ENCODE measurements at regions not wholly inside any gene's neighbourhood (a gene's known extent, or its start where the extent isn't known, plus 50 kb on each side); places are given as distances from the start of the nearest gene placed in this dataset.
A peak's percentile ranks its signal among the peaks of the same experiment; 100 is the strongest.
"Not testable (repeated sequence)": the region's sequence is repeated elsewhere in the genome, so short reads cannot be mapped to it uniquely, and the experiment has no call there.

DNA sequence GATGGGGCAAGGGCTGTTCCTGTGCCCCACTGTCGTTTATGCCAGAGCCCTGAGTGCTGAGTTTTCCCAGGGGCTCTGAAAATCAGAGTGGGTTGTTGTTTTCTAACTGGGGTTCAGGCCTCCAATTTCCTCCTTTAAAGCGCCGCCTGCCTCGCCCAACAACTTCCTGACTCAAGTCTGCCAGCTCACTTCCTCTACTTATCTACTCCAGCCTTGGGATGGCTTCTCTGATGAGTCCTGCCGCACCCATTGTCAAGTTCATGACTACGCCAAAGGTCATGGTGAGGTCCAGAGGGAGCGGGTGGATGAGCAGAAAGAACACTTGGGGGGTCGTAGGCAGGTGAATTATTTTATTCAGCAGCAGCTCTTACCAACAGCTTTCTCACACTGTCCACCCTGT lies 104.7 kb downstream of the UTP18 start:
- Histone ChIP-seq H3K27ac (ENCODE audit: poor library complexity, severe bottlenecking) (no peak overlapping the region), H3K27me3 (ENCODE audit: insufficient read depth, poor library complexity, severe bottlenecking) (no peaks in the 10 kb centered on the region), H3K4me1 (ENCODE audit: insufficient read depth, poor library complexity, severe bottlenecking) (peaks cover 13% of the 10 kb centered on the region), H3K9me3 (ENCODE audit: severe bottlenecking) (no peaks in the 10 kb centered on the region), H3K36me3 (ENCODE audit: low read depth) (no peaks in the 10 kb centered on the region), H3K4me3 (ENCODE audit: severe bottlenecking) (no peak overlapping the region)
- no peak for TF ChIP-seq CTCF (IDR thresholded peaks at IDR 0.05; ENCODE audit: poor library complexity, severe bottlenecking)
- ATAC-seq (ENCODE audit: low read depth): no peak
- DNase-seq (ENCODE audit: low spot score): no peak

DNA sequence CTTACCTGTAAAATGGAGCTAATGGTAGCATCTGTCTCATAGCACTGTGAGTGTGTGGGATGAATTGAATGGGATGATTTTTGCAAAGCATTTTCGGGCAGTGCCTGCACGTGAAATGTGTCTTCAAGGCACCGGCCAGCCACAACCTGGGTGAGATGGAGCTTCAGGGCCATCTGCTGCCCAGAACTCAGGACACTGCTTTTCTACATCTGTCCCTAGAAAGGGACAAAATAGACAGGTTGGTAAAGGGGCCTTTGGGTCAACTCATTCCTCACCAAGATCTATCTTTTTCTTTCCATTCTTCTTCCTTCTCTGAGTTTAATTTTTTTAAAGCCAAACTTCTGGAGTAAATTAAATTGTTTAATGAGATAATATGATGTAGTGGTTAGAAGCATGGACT lies 106.5 kb downstream of the UTP18 start:
- Histone ChIP-seq H3K9me3 (ENCODE audit: severe bottlenecking) (no peaks in the 10 kb centered on the region), H3K4me1 (ENCODE audit: insufficient read depth, poor library complexity, severe bottlenecking) (peaks cover 15% of the 10 kb centered on the region), H3K27me3 (ENCODE audit: insufficient read depth, poor library complexity, severe bottlenecking) (no peaks in the 10 kb centered on the region), H3K4me3 (ENCODE audit: severe bottlenecking) (no peak overlapping the region), H3K36me3 (ENCODE audit: low read depth) (no peaks in the 10 kb centered on the region), H3K27ac (ENCODE audit: poor library complexity, severe bottlenecking) (no peak overlapping the region)
- no peak for TF ChIP-seq CTCF (IDR thresholded peaks at IDR 0.05; ENCODE audit: poor library complexity, severe bottlenecking)
- no peak for DNase-seq (ENCODE audit: low spot score)
- ATAC-seq (ENCODE audit: low read depth): no peak

DNA sequence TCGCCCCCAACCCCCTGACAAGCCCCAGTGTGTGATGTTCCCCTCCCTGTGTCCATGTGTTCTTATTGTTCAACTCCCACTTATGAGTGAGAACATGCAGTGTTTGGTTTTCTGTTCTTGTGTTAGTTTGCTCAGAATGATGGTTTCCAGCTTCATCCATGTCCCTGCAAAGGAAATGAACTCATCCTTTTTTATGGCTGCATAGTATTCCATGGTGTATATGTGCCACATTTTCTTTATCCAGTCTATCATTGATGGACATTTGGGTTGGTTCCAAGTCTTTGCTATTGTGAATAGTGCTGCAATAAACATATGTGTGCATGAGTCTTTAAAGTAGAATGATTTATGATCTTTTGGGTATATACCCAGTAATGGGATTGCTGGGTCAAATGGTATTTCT lies 107.5 kb downstream of the UTP18 start:
- ATAC-seq (ENCODE audit: low read depth); H3K27ac ChIP-seq (ENCODE audit: poor library complexity, severe bottlenecking); DNase-seq (ENCODE audit: low spot score); H3K9me3 ChIP-seq (ENCODE audit: severe bottlenecking); H3K4me3 ChIP-seq (ENCODE audit: severe bottlenecking); H3K27me3 ChIP-seq (ENCODE audit: insufficient read depth, poor library complexity, severe bottlenecking); H3K36me3 ChIP-seq (ENCODE audit: low read depth): not testable (repeated sequence)
- peaks cover 12% of the 10 kb centered on the region for H3K4me1 ChIP-seq (ENCODE audit: insufficient read depth, poor library complexity, severe bottlenecking)

DNA sequence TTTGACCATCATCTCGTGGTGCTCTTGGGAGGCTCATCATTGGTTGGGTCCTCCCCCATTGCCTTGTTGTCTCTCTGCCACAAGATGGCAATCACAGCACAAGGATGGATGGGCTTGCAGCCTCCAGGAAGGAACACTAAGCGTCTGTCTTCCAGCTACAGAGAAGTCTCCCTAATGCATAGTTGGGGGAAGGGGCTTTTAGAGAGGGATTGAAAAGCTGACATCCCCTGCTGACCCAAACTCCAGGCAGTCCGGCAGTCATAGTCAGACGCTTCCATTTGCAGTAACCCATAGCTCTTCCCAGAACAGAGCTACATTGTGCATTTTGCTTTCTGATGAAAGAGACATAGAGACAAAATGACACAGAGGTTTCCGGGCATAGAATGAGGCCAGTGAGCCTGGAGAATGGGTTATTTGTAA lies 111.4 kb downstream of the UTP18 start:
- no peak overlapping the region for H3K27ac ChIP-seq (ENCODE audit: poor library complexity, severe bottlenecking)
- ATAC-seq (ENCODE audit: low read depth) (peak; percentile 78), DNase-seq (ENCODE audit: low spot score) (no peak)
- H3K4me3 ChIP-seq (ENCODE audit: severe bottlenecking): no peak overlapping the region
- no peaks in the 10 kb centered on the region for H3K27me3 ChIP-seq (ENCODE audit: insufficient read depth, poor library complexity, severe bottlenecking)
- peaks cover 5% of the 10 kb centered on the region for H3K4me1 ChIP-seq (ENCODE audit: insufficient read depth, poor library complexity, severe bottlenecking)
- no peaks in the 10 kb centered on the region for H3K36me3 ChIP-seq (ENCODE audit: low read depth)
- no peaks in the 10 kb centered on the region for H3K9me3 ChIP-seq (ENCODE audit: severe bottlenecking)
- TF ChIP-seq CTCF (IDR thresholded peaks at IDR 0.05; ENCODE audit: poor library complexity, severe bottlenecking): peak; percentile 82

GRCh38 chr17:51372345-51373004 lies 112.1 kb downstream of the UTP18 start:
- DNase-seq (ENCODE audit: low spot score): no peak
- H3K27me3 ChIP-seq (ENCODE audit: insufficient read depth, poor library complexity, severe bottlenecking): no peaks in the 10 kb centered on the region
- TF ChIP-seq CTCF (IDR thresholded peaks at IDR 0.05; ENCODE audit: poor library complexity, severe bottlenecking): no peak
- no peaks in the 10 kb centered on the region for H3K9me3 ChIP-seq (ENCODE audit: severe bottlenecking)
- ATAC-seq (ENCODE audit: low read depth): peak; percentile 81
- no peak overlapping the region for H3K27ac ChIP-seq (ENCODE audit: poor library complexity, severe bottlenecking)
- H3K4me3 ChIP-seq (ENCODE audit: severe bottlenecking): peak overlapping the region; percentile 6
- peaks cover 5% of the 10 kb centered on the region for H3K4me1 ChIP-seq (ENCODE audit: insufficient read depth, poor library complexity, severe bottlenecking)
- H3K36me3 ChIP-seq (ENCODE audit: low read depth): no peaks in the 10 kb centered on the region

Data from RWPE2 (cell line).